GM21526 (cell line): ENCODE measurements at regions not wholly inside any gene's neighbourhood (a gene's known extent, or its start where the extent isn't known, plus 50 kb on each side); places are given as distances from the start of the nearest gene placed in this dataset.
A peak's percentile ranks its signal among the peaks of the same experiment; 100 is the strongest.

Experiments
- ATAC-seq: cut with Tn5 transposase; IDR thresholded peaks from one replicate; pipeline ENCODE4 v1.9.1; 2021; ENCODE audit warnings: moderate library complexity; ENCODE audit not compliant: unreplicated experiment, low FRiP score

- ATAC-seq, result no peak
Observed at GRCh38 chr7:135831455-135832195, 83.0 kb upstream of the FAM180A start.

DNA sequence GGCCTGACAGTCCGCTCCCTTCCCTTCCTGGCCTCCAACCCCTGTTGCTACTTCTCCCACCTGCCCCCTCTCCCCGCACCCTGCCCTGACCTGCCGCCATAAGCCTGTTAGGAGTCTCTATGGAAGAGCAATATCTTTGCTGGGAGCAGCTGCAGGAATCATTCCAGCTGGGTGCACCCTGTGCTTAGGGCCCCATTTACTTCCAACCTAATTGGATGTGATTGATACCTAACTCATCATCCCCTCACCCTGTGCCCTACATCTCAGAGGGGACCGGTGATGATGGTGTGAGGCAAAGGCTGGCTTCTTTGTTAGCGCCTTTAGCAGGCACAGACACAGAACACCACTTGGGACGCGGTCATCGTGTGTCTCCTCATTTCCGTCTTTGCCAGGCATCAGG lies 80.0 kb upstream of the FAM180A start:
- ATAC-seq, result no peak

- no peak for ATAC-seq
Observed at GRCh38 chr7:135827391-135827790, 78.8 kb upstream of the FAM180A start.

GRCh38 chr7:135825406-135825805 lies 76.8 kb upstream of the FAM180A start:
- ATAC-seq, result no peak

GRCh38 chr7:135822376-135822775 lies 73.8 kb upstream of the FAM180A start:
- no peak for ATAC-seq

DNA sequence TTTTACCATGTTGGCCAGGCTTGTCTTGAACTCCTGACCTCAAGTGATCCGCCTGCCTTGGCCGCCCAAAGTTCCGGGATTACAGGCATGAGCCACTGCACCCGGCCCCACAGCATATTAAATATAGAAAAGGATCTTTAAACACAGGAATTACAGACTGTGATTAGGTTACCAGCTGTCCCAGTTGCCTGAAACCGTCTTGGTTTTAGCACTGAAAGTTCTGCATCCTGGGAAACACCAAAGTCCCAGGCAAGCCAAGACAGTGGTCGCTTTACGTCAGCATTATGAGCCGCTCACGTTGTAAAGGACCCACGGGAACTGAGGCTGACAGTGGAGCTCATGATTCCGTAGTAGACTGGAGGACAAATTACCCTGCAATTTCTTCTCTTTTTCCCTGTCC lies 69.0 kb upstream of the FAM180A start:
- no peak for ATAC-seq

GRCh38 chr7:135815033-135815432 lies 66.4 kb upstream of the FAM180A start:
- no peak for ATAC-seq

DNA sequence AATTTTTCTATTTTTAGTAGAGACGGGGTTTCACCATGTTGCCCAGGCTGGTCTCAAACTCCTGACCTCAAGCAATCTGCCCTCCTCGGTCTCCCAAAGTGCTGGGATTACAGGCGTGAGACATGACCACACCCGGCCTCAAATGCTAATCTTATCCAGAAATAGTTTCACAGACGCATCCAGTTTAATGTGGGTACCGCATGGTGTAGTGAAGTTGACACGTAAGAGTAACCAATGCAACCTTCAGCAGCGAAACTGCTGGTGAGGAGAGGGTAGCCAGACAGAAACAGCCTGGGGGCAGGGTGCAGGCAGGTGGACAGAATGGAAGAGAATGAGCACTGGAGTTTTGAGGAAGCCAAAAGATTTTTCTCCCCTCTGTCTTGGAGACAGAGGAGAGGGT lies 63.5 kb upstream of the FAM180A start:
- no peak for ATAC-seq

DNA sequence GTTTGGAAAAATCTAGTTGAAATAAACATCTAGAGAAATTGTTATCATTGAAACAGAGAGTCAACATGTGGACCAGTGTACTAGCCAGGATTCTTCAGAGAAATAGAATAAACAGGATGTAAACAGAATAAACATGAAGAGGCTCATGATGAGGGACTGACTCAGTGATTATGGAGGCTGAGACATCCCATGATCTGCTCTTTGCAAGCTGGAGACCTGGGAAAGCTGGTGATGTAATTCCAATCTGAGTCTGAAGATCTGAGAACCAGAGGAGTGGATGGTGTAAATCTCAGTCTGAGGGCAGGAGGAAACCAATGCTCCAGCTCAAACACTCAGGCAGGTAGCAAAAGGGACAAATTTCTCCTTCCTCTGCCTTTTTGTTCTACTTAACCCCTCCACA lies 62.9 kb upstream of the FAM180A start:
- ATAC-seq, result no peak

GRCh38 chr7:135808206-135808605 lies 59.6 kb upstream of the FAM180A start:
- ATAC-seq, result no peak

GRCh38 chr7:135803143-135803542 lies 54.5 kb upstream of the FAM180A start:
- ATAC-seq, result no peak

- no peak for ATAC-seq
Observed at GRCh38 chr7:135802697-135803096, 54.1 kb upstream of the FAM180A start.

DNA sequence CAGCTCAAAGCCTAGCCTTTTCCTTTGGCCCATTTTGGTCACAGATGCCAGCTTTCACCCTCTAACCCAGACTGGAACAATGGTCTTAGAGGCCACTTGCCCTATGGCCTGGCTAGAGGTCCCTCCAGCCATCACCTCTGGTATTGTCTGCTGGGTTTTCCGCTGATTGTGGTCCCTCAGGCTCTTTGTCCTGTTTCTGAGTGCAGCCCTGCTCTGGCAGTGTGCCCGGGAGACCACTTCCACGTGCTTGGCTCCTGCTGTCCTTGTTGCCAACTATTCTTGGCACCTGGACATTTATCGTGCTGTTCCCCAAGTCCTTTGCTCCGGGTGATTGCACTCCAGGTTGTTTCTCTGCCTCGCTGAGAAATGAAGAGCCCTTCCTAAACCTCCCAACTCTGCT lies 53.3 kb upstream of the FAM180A start:
- no peak for ATAC-seq

DNA sequence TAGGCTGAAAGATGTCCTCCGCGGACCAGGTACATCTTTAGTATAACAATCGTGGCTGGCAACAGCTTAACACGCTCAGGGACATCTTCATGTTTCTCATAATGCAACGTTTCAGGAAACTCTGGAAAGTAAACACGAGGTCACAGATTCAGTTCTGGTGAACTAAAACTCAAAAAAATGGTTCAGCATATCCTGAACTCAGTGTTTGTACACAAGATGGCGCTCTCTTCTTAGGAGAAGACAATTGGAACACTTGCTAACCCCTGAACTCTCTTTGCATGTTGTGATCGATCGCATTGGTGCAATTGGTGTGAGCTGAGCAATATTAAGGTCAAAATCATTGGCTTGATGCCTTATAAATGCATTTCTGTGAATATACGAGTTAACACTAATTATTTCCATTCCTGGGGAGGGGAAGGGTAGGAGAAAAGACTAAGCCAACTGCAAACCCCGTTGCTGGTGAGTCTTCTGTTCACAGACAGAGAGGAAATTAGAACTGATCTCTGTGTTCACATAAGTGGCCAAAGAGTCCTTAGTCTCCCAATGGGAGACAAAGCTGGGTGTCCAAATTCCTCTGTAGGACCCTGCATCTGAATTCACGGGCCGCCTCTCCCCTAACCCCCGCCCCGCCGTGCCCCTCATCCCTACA lies 52.6 kb upstream of the FAM180A start:
- ATAC-seq, result peak; percentile 72

DNA sequence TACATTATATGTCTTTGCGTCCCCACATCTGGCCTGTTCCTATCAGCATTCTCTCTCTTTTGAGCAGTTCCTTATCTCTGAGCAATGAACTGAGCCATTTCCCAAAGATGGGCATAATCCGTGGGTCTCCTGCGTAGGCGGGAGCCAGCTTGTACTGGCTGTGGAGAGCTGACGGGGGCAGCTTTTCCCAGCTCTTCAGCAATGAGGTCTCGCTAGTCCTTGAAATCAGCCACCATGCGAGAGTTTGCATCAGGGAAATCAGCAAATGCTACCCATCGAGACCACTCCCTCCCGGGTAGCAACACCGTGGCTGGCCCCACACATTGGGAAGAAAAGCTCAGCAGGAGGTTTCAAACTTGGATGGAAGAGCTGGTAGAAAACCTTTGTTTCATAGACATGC lies 51.9 kb upstream of the FAM180A start:
- no peak for ATAC-seq

DNA sequence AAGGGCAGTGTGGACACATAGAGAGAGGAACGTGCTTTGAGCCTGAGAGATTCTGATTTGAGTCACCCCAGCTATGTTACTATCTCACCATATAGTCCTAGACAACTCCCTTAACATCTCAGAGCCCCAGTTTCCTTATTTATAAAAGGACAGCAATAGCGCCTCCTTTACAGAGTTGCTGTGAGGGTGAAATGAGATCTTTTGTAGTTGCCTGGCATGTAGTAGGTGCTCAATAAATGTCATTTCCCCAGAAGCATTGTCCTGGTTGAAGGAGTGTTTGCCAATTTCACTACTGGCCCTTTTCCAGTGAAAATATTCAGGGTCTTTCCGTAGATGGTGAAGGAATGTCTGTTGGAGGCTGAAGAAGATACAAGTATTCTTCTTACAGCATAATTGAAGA lies 51.3 kb upstream of the FAM180A start:
- ATAC-seq, result no peak
